Vagina (tissue), 2 donors: ENCODE measurements at regions not wholly inside any gene's neighbourhood (a gene's known extent, or its start where the extent isn't known, plus 50 kb on each side); places are given as distances from the start of the nearest gene placed in this dataset.
A peak's percentile ranks its signal among the peaks of the same experiment; 100 is the strongest.

ENCODE experiments used
- DNase-seq, 2 donors: peaks; one replicate each; pipeline ENCODE4 v3.0.0-alpha.2; 2017; ENCODE audit errors: extremely low spot score in 2 of 2
- H3K27ac ChIP-seq: fragments of 200-600 bp; sonication (generic); one replicate; pipeline ENCODE4 v1.5.1; 2019
- H3K27me3 ChIP-seq: fragments of 200-600 bp; sonication (generic); one replicate; pipeline ENCODE4 v1.5.1; 2019
- H3K36me3 ChIP-seq, 2 donors: fragments of 200-600 bp; sonication (generic); one replicate each; pipeline ENCODE4 v1.5.1; 2017 to 2019
- H3K4me1 ChIP-seq: fragments of 200-600 bp; sonication (generic); one replicate; pipeline ENCODE4 v1.5.1; 2019
- H3K4me3 ChIP-seq, 2 donors: fragments of 200-600 bp; sonication (generic); 1 replicate in 1 of 2; 2 replicates in 1 of 2; pipeline ENCODE4 v1.5.1; 2016 to 2019
- H3K9me3 ChIP-seq: fragments of 200-600 bp; sonication (generic); one replicate; pipeline ENCODE4 v1.5.1; 2019
- POLR2A ChIP-seq, 2 donors: fragments of 450-650 bp; IDR thresholded peaks; one replicate each; pipeline ENCODE4 v1.6.1; 2017; ENCODE audit warnings: antibody characterized with exemption in 2 of 2, mild to moderate bottlenecking in 2 of 2, moderate library complexity in 2 of 2
- POLR2AphosphoS5 ChIP-seq, 2 donors: sonication (generic); formaldehyde crosslinking; IDR thresholded peaks; one replicate each; pipeline ENCODE4 v1.9.0; 2017; ENCODE audit warnings: antibody characterized with exemption in 2 of 2, mild to moderate bottlenecking in 2 of 2, low read depth in 1 of 2; ENCODE audit not compliant: insufficient read depth in 1 of 2
- intact Hi-C: fragments of 100-400 bp; cut with DNase I; formaldehyde crosslinking; loops from one replicate; pipeline ENCODE4 v1.15.1; 2023
- TF ChIP-seq, protein P1 (sequence below), 3 experiments: fragments of 450-650 bp in 2 of 3; fragments of 200-600 bp in 1 of 3; sonication (generic) in 1 of 3; IDR thresholded peaks; one replicate each; pipeline ENCODE4 v1.5.1; 2017 to 2019; ENCODE audit warnings: antibody characterized with exemption in 3 of 3, mild to moderate bottlenecking in 2 of 3, moderate library complexity in 2 of 3

DNA sequence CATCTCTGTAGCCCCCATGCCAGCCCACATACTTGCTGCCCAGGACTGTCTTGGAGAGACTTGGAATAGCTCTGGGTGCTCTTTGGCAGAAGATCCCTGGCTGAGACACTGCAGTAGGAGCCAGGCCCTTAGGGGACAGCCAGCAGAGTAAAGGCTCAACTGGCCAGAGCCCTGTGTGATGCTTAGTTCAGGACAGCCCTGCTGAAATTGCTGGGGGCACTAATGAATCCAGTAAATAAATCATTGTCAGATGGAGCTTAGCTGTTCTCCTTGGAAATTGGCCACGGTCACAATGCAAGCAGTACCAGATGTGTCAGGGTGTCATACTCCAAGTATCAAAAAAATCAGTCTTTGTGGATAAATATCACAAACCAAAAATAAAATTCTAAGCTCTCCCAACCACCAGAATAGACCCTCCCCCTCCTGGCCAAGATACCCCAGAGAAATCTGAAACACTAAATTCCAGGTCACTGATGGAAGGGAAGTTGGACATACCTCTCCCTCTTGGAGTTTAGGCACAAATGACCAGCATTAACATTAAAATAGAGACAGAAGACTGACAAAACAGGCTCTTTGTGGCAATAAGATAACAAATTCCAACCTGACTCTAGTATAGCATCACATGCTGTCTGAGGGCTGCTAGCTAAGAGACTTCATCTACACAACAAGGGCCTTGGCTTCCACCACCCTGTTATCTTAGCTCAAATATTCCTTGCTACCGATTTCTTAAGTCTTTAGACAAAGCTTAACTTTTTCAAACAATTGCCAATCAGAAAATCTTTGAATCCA, 83.2 kb upstream of the DNAH14 start:
- Histone ChIP-seq H3K9me3 (no peaks in the 10 kb centered on the region), H3K27ac (no peak overlapping the region), H3K36me3 (no peaks in the 10 kb centered on the region), H3K4me3 (no peak overlapping the region), H3K27me3 (no peaks in the 10 kb centered on the region), H3K4me1 (no peaks in the 10 kb centered on the region)
- no peak for DNase-seq
- intact Hi-C loops: no loop called here
- TF ChIP-seq POLR2AphosphoS5 (IDR thresholded peaks at IDR 0.05; ENCODE audit: insufficient read depth in 1 of 2, low read depth in 1 of 2): no peak
- TF ChIP-seq POLR2A (IDR thresholded peaks at IDR 0.05): no peak
- TF ChIP-seq, protein P1, sequence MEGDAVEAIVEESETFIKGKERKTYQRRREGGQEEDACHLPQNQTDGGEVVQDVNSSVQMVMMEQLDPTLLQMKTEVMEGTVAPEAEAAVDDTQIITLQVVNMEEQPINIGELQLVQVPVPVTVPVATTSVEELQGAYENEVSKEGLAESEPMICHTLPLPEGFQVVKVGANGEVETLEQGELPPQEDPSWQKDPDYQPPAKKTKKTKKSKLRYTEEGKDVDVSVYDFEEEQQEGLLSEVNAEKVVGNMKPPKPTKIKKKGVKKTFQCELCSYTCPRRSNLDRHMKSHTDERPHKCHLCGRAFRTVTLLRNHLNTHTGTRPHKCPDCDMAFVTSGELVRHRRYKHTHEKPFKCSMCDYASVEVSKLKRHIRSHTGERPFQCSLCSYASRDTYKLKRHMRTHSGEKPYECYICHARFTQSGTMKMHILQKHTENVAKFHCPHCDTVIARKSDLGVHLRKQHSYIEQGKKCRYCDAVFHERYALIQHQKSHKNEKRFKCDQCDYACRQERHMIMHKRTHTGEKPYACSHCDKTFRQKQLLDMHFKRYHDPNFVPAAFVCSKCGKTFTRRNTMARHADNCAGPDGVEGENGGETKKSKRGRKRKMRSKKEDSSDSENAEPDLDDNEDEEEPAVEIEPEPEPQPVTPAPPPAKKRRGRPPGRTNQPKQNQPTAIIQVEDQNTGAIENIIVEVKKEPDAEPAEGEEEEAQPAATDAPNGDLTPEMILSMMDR (IDR thresholded peaks at IDR 0.05): no peak

DNA sequence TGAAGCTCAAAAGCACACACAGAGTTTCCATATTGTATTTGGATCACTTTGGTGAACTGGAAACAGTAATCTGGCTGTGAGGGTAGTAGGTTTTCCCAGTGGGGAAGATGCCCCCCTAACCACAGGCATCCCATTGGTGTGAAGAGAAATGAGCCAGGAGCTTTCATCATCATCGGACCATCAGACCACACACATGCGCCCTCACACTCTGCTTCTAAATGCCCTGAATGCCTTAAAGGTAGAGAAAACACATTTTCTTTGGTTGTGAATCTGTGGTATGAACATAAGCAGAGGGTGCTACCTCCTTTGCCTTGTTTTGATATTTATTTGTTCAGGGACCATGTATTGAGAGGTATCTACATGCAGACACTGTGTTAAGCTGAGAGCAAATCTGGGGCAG, 79.0 kb upstream of the DNAH14 start:
- Histone ChIP-seq H3K4me1 (no peaks in the 10 kb centered on the region), H3K36me3 (no peaks in the 10 kb centered on the region), H3K27me3 (no peaks in the 10 kb centered on the region), H3K9me3 (no peaks in the 10 kb centered on the region), H3K4me3 (no peak overlapping the region), H3K27ac (no peak overlapping the region)
- DNase-seq: no peak
- intact Hi-C loops: loop anchor here (5.0 kb wide), 1 partner anchor 338 kb away; no protein-coding TSS in a partner anchor
- TF ChIP-seq POLR2AphosphoS5 (IDR thresholded peaks at IDR 0.05; ENCODE audit: insufficient read depth in 1 of 2, low read depth in 1 of 2): no peak
- no peak for TF ChIP-seq POLR2A (IDR thresholded peaks at IDR 0.05)
- TF ChIP-seq, protein P1 (IDR thresholded peaks at IDR 0.05): no peak

DNA sequence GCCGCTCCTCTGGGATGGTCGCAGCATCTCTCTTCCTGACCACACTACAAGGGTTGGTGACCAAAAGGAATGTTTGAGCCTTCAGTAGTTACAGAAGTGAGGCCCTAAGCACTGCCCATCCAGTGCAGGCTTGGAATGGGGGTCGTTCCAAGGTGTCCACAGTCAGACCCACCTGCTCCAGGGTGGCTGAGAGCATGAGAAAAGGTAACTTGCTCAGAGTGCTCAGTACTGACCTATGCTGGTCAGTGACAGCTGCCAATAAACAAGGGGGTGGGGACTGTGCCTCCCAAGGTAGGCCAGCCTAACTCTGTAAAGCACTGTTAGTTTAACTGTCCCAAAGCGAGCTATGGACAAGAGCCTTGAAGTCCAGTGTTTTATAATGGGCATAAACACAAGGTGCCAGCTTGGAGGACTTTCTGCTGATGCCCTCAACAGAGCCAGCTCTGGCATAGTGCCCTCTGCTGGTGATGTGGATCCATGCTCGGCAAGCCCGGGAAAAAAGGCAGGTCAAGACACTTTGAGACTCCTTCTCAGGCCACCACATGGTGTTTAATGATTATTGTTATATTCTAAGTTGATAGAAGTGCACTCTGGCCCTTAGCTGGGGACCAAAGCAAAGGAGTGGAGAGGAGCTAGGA, 78.1 kb upstream of the DNAH14 start:
- H3K4me3 ChIP-seq: no peak overlapping the region
- H3K9me3 ChIP-seq: no peaks in the 10 kb centered on the region
- H3K36me3 ChIP-seq: no peaks in the 10 kb centered on the region
- no peak for DNase-seq
- intact Hi-C loops: loop anchor here (5.0 kb wide), 1 partner anchor 339 kb away; no protein-coding TSS in a partner anchor
- no peaks in the 10 kb centered on the region for H3K4me1 ChIP-seq
- no peaks in the 10 kb centered on the region for H3K27me3 ChIP-seq
- H3K27ac ChIP-seq: no peak overlapping the region
- TF ChIP-seq POLR2AphosphoS5 (IDR thresholded peaks at IDR 0.05; ENCODE audit: insufficient read depth in 1 of 2, low read depth in 1 of 2) (no peak), POLR2A (IDR thresholded peaks at IDR 0.05) (no peak)
- TF ChIP-seq, protein P1 (IDR thresholded peaks at IDR 0.05): peak in 1 of 3 experiments; percentile 21

DNA sequence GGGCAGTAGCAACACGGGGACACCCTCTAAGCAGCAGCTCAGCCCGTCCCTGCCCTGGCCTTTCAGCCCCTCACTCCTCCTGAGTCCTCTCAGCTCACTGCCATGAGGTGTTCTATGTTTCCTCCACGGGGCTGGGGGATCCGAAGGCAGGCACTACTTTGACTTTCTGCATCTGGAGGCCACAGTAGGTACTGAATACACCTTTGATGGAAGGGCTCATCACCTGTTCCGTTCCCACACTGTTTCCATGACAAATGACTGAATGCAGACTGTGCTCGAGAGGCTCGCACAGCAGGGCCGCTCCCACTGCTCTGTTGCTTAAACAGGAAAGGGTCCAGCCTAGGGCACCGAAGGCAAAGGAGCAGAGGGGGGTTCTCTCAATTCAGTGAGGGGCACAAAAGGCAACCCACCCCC, 77.6 kb upstream of the DNAH14 start:
- Histone ChIP-seq H3K9me3 (no peaks in the 10 kb centered on the region), H3K27ac (no peak overlapping the region), H3K27me3 (no peaks in the 10 kb centered on the region), H3K4me3 (no peak overlapping the region), H3K36me3 (no peaks in the 10 kb centered on the region), H3K4me1 (no peaks in the 10 kb centered on the region)
- intact Hi-C loops: loop anchor here (5.0 kb wide), 1 partner anchor 340 kb away; no protein-coding TSS in a partner anchor
- no peak for DNase-seq
- TF ChIP-seq, protein P1 (IDR thresholded peaks at IDR 0.05): no peak
- TF ChIP-seq POLR2AphosphoS5 (IDR thresholded peaks at IDR 0.05; ENCODE audit: insufficient read depth in 1 of 2, low read depth in 1 of 2) (no peak), POLR2A (IDR thresholded peaks at IDR 0.05) (no peak)
